ENCODE measurements at regions not wholly inside any gene's neighbourhood (a gene's known extent, or its start where the extent isn't known, plus 50 kb on each side); places are given as distances from the start of the nearest gene placed in this dataset.

- DNase-seq, result no peak
Measured at GRCh38 chr2:129710670-129711495, 268.6 kb upstream of the RAB6C start.

GRCh38 chr2:129711816-129712675 lies 267.4 kb upstream of the RAB6C start:
- DNase-seq, result no peak

GRCh38 chr2:129712676-129712985 lies 266.8 kb upstream of the RAB6C start:
- no peak for DNase-seq

GRCh38 chr2:129713337-129713736 lies 266.1 kb upstream of the RAB6C start:
- no peak for DNase-seq

- no peak for DNase-seq
Measured at GRCh38 chr2:129716781-129717559, 262.5 kb upstream of the RAB6C start.

- DNase-seq, result no peak
Measured at GRCh38 chr2:129717560-129718130, 261.8 kb upstream of the RAB6C start.

GRCh38 chr2:129719335-129719734 lies 260.1 kb upstream of the RAB6C start:
- no peak for DNase-seq

- DNase-seq, result no peak
Measured at GRCh38 chr2:129720360-129720759, 259.1 kb upstream of the RAB6C start.

GRCh38 chr2:129720761-129721160 lies 258.7 kb upstream of the RAB6C start:
- DNase-seq, result no peak

GRCh38 chr2:129721236-129721635 lies 258.2 kb upstream of the RAB6C start:
- DNase-seq, result no peak

GRCh38 chr2:129721846-129722245 lies 257.6 kb upstream of the RAB6C start:
- DNase-seq, result no peak

GRCh38 chr2:129722306-129723019 lies 257.0 kb upstream of the RAB6C start:
- DNase-seq, result no peak

- DNase-seq, result no peak
Measured at GRCh38 chr2:129723277-129724020, 256.0 kb upstream of the RAB6C start.

GRCh38 chr2:129724021-129724757 lies 255.3 kb upstream of the RAB6C start:
- DNase-seq, result no peak

- DNase-seq, result no peak
Measured at GRCh38 chr2:129726216-129726615, 253.2 kb upstream of the RAB6C start.

- DNase-seq, result no peak
Measured at GRCh38 chr2:129727286-129727685, 252.2 kb upstream of the RAB6C start.

GRCh38 chr2:129728035-129728972 lies 251.2 kb upstream of the RAB6C start:
- no peak for DNase-seq

- DNase-seq, result no peak
Measured at GRCh38 chr2:129729011-129729410, 250.5 kb upstream of the RAB6C start.

- DNase-seq, result no peak
Measured at GRCh38 chr2:129729646-129730045, 249.8 kb upstream of the RAB6C start.

- DNase-seq, result no peak
Measured at GRCh38 chr2:129730979-129731378, 248.5 kb upstream of the RAB6C start.

Measured in AML-193 (cell line).